ENCODE measurements at regions not wholly inside any gene's neighbourhood (a gene's known extent, or its start where the extent isn't known, plus 50 kb on each side); places are given as distances from the start of the nearest gene placed in this dataset.

DNA sequence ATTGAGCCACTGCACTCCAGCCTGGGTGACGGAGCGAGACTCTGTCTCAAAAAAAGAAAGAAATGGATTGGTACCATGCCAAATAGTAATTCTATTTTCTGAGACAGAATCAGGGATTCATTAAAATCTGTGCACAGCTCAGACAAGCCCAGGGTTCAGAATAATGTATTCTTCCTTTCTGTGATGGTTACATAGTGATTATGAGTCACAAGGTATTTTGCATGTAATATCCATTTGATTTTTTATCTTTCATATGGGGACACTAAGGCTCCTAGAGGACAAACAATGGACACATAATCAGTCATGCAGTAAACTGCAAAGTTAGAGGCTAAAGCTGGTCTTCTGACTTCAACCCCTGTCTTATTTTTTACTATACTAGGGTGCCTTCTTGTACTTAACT is 156.8 kb upstream of the COL8A1 start:
- no peaks in the 10 kb centered on the region for H3K36me3 ChIP-seq (ENCODE audit: insufficient read depth)

GRCh38 chr3:99479768-99480167 is 158.6 kb upstream of the COL8A1 start:
- TF ChIP-seq, protein P1, sequence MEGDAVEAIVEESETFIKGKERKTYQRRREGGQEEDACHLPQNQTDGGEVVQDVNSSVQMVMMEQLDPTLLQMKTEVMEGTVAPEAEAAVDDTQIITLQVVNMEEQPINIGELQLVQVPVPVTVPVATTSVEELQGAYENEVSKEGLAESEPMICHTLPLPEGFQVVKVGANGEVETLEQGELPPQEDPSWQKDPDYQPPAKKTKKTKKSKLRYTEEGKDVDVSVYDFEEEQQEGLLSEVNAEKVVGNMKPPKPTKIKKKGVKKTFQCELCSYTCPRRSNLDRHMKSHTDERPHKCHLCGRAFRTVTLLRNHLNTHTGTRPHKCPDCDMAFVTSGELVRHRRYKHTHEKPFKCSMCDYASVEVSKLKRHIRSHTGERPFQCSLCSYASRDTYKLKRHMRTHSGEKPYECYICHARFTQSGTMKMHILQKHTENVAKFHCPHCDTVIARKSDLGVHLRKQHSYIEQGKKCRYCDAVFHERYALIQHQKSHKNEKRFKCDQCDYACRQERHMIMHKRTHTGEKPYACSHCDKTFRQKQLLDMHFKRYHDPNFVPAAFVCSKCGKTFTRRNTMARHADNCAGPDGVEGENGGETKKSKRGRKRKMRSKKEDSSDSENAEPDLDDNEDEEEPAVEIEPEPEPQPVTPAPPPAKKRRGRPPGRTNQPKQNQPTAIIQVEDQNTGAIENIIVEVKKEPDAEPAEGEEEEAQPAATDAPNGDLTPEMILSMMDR (conservative IDR thresholded peaks at IDR 0.05; ENCODE audit: low read depth, low read length) = no peak
- Histone ChIP-seq H3K4me3 (IDR thresholded peaks at IDR 0.05; ENCODE audit: insufficient read depth, low read depth, low read length) (no peak overlapping the region), H3K4me1 (ENCODE audit: low read depth, poor library complexity, severe bottlenecking) (no peaks in the 10 kb centered on the region), H3K27ac (no peak overlapping the region), H3K4me2 (no peak overlapping the region), H4K20me1 (ENCODE audit: insufficient read depth) (no peaks in the 10 kb centered on the region), H3K79me2 (ENCODE audit: insufficient read depth, low read depth) (no peaks in the 10 kb centered on the region), H3K9ac (no peak overlapping the region), H3K36me3 (ENCODE audit: insufficient read depth) (no peaks in the 10 kb centered on the region), H2AFZ (ENCODE audit: low read depth) (no peak overlapping the region), H3K27me3 (ENCODE audit: insufficient read depth, low read depth) (no peaks in the 10 kb centered on the region)

More for the DNA sequence above, 156.8 kb upstream of the COL8A1 start:
- TF ChIP-seq, protein P1 (conservative IDR thresholded peaks at IDR 0.05; ENCODE audit: low read depth, low read length) = no peak
- Histone ChIP-seq H4K20me1 (ENCODE audit: insufficient read depth) (no peaks in the 10 kb centered on the region), H3K79me2 (ENCODE audit: insufficient read depth, low read depth) (no peaks in the 10 kb centered on the region), H2AFZ (ENCODE audit: low read depth) (no peak overlapping the region), H3K4me2 (no peak overlapping the region), H3K4me1 (ENCODE audit: low read depth, poor library complexity, severe bottlenecking) (no peaks in the 10 kb centered on the region), H3K4me3 (IDR thresholded peaks at IDR 0.05; ENCODE audit: insufficient read depth, low read depth, low read length) (no peak overlapping the region), H3K27me3 (ENCODE audit: insufficient read depth, low read depth) (no peaks in the 10 kb centered on the region), H3K9ac (no peak overlapping the region), H3K27ac (no peak overlapping the region)

- Histone ChIP-seq H4K20me1 (ENCODE audit: insufficient read depth) (no peaks in the 10 kb centered on the region), H3K36me3 (ENCODE audit: insufficient read depth) (no peaks in the 10 kb centered on the region), H3K4me3 (IDR thresholded peaks at IDR 0.05; ENCODE audit: insufficient read depth, low read depth, low read length) (no peak overlapping the region), H3K4me2 (no peak overlapping the region), H2AFZ (ENCODE audit: low read depth) (no peak overlapping the region), H3K4me1 (ENCODE audit: low read depth, poor library complexity, severe bottlenecking) (no peaks in the 10 kb centered on the region), H3K9ac (no peak overlapping the region), H3K27me3 (ENCODE audit: insufficient read depth, low read depth) (no peaks in the 10 kb centered on the region), H3K79me2 (ENCODE audit: insufficient read depth, low read depth) (no peaks in the 10 kb centered on the region), H3K27ac (no peak overlapping the region)
- TF ChIP-seq, protein P1 (conservative IDR thresholded peaks at IDR 0.05; ENCODE audit: low read depth, low read length) = no peak
Observed at GRCh38 chr3:99477650-99478049, 160.7 kb upstream of the COL8A1 start.

- Histone ChIP-seq H2AFZ (ENCODE audit: low read depth) (no peak overlapping the region), H3K36me3 (ENCODE audit: insufficient read depth) (no peaks in the 10 kb centered on the region), H3K4me2 (no peak overlapping the region), H3K9ac (no peak overlapping the region), H3K4me3 (IDR thresholded peaks at IDR 0.05; ENCODE audit: insufficient read depth, low read depth, low read length) (no peak overlapping the region), H3K4me1 (ENCODE audit: low read depth, poor library complexity, severe bottlenecking) (no peaks in the 10 kb centered on the region), H3K27me3 (ENCODE audit: insufficient read depth, low read depth) (no peaks in the 10 kb centered on the region), H3K27ac (no peak overlapping the region), H4K20me1 (ENCODE audit: insufficient read depth) (no peaks in the 10 kb centered on the region), H3K79me2 (ENCODE audit: insufficient read depth, low read depth) (no peaks in the 10 kb centered on the region)
- TF ChIP-seq, protein P1 (conservative IDR thresholded peaks at IDR 0.05; ENCODE audit: low read depth, low read length) = no peak
Observed at GRCh38 chr3:99475229-99475628, 163.2 kb upstream of the COL8A1 start.
